Stimulated activated CD4-positive, alpha-beta T cell treated with anti-CD3 and anti-CD28 coated beads, Interleukin-1b, Interleukin-23, amount 100 ng/mL, for 48 hours (primary cell): ENCODE measurements at regions not wholly inside any gene's neighbourhood (a gene's known extent, or its start where the extent isn't known, plus 50 kb on each side); places are given as distances from the start of the nearest gene placed in this dataset.
"Not testable (repeated sequence)": the region's sequence is repeated elsewhere in the genome, so short reads cannot be mapped to it uniquely, and the experiment has no call there.

Experiments
- DNase-seq: peaks from one replicate; pipeline ENCODE4 v3.0.0-alpha.2; 2020

DNA sequence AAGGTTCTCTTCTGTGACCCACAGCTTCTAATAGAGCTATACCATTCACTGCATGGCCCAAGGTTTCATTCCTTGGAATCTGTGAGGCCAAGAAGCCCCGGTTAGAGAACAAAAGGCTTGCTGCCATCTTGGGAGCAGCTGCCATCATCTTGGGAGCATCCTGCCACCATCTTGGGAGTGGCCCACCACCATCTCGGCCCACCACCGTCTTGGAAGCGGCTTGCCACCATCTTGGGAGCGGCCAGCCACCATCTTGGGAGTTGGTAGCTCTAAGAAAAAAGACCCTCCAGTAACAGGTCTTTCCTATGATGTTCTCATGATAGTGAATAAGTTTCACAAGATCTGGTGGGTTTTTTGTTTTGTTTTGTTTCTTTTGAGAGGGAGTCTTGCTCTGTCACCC lies 703.9 kb upstream of the ANO3 start:
- no peak for DNase-seq

DNA sequence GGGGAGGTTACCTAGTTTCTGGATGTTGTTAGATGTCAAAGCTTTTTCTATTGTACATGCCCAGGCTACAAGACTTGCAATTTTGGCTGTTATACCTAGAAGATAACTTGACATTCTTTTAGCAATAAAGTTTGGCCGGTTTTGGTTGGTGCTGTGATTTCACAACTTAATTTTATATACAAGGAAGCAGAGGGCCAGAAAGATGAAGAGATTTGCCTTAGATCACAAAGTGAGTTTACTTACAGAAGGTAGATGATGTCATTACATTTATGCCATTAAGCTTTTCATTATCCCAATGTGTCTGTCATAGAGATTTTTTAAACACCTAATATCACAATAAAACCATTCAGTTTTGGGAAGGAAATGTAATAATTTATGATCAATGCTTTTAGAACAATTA lies 698.7 kb upstream of the ANO3 start:
- no peak for DNase-seq

DNA sequence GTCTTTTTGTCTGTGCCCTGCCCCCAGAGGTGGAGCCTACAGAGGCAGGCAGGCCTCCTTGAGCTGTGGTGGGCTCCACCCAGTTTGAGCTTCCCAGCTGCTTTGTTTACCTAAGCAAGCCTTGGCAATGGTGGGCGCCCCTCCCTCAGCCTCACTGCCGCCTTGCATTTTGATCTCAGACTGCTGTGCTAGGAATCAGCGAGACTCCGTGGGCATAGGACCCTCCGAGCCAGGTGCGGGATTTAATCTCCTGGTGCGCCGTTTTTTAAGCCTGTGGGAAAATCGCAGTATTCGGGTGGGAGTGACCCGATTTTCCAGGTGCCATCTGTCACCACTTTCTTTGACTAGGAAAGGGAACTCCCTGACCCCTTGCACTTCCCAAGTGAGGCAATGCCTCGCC lies 682.7 kb upstream of the ANO3 start:
- DNase-seq, result not testable (repeated sequence)

DNA sequence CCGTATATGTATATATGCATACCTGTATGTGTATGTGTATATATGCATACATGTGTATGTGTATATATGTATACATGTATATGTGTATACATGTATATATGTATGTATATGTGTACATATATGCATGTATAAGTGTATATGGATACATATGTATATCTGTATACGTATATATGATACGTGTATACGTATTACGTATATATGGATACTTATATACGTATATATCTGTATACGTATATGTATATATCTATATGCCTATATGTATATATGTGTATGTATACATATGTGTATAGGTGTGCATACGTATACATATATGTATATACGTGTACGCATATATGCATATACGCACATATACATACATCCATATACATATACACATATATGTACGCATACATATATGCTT lies 681.6 kb upstream of the ANO3 start:
- no peak for DNase-seq

DNA sequence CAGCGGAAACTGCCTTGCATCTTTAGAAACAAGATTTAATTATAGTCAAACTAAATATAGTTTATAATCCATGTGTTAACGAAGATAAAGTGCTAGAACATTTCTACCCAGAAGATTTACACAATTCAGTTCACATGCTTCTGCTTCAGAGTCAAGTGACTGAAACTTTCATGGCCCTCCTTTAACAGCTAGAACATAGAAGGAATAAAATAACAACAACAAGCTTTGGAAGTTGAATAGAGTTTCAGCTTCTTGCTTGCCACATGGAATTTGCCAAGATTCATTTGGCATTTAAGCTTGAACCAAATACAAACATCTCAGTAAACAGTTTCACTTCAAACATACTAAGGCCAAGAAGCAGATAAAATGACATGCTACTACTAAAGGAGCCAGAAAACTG lies 676.3 kb upstream of the ANO3 start:
- DNase-seq, result no peak

DNA sequence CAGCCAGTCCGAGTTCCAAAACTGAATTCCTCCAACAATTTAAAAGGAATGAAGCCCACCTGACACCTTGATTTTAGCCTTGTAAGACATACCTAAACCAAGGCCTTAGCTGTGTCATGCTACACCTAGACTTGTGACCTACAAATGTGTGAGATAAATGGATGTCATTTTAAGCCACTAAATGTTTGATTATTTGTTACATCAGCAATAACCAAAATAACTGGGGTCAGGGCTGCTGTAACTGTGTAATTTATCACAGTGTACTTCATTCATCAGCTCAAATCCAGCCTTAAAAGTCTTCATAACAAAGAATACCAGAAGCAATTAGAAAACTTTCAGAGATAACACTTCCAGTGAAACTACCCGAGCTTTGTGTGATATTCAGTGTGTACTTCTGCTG lies 673.0 kb upstream of the ANO3 start:
- DNase-seq, result no peak

DNA sequence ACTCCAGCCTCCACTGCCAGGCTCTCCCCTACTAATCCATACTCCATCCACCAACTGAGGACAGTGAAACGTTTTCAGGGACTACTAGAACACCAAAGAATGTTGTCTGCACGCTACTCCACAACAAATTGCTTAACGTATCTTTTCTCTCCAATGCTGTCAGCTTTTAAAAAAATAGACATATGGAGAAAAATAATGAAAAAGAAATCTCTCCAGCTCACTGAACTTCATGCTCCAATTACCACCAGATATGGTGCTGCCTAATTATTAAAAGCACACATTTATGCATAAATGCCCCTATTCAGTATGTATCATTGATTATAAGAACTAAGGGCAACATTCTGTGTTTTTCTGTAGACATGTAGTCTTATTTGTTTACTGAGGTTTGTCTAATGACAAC lies 672.2 kb upstream of the ANO3 start:
- DNase-seq, result no peak

DNA sequence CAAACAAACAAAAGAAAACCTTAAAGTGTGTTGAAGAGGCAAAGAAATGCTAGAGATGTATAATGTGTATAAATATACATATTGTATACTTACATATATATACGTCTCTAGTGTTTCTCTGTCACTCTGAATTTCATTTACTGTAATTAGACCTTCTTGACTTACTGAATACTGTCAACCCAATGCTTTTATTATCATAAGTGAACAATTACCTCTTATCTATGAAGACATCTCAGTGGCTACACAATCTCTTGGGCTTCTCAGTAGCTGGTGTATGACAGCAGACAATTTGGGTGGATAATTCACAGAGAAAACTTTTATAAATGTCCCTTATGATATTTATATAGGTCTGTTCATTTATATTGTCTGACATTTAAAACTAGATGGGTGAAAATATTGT lies 664.1 kb upstream of the ANO3 start:
- no peak for DNase-seq

DNA sequence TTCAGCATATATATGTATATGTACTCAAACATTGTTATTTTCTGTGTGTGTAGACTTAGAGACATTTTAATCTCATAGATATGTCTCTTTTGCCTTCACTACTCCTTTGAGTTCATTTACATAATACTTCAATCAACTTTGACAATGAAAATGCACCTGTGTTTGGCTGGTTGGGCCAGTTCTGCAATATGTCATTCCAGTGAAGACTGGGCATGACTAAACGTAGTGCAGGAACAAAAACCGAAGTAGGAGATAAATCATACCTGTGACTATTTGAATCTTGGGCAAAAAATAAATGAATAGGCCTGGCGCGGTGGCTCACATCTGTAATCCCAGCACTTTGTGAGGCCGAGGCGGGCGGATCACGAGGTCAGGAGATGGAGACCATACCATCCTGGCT lies 640.0 kb upstream of the ANO3 start:
- DNase-seq, result no peak

DNA sequence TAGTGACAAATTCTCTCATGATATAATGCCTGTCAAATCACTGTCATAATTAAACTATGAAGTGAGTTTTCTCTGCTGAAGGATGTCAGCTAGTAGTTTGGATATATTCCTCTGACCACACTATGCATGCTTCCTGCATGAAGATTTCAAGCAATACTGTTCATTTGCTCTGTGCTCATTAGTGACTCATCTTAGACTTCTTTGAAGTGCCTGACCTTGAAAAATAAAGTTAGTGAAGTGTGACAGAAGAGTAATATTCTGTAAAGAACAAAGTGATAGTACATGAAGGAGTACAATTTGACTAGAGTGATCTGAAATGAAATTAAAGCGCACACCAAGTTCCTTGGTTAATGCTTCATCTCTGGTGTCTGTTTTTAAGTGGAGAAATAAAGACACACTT lies 629.5 kb upstream of the ANO3 start:
- DNase-seq, result no peak

DNA sequence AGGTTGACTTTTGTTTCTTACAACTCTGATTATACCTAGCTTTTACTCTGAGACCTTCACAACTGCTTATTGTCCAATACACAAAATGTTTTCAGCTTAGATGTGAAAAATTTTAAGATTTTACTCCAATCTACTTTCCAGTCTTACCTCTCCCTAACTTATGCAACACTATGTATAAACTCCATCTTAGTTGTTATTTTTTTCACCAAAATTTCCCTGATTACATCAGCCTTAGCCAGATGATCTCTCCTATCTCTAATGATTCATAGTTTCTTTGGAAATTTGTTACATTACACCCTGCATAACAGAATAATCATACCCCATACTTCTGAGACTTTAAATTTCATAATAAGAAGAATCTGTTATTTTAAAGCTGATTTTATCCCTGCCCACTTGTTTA lies 621.0 kb upstream of the ANO3 start:
- DNase-seq, result no peak

DNA sequence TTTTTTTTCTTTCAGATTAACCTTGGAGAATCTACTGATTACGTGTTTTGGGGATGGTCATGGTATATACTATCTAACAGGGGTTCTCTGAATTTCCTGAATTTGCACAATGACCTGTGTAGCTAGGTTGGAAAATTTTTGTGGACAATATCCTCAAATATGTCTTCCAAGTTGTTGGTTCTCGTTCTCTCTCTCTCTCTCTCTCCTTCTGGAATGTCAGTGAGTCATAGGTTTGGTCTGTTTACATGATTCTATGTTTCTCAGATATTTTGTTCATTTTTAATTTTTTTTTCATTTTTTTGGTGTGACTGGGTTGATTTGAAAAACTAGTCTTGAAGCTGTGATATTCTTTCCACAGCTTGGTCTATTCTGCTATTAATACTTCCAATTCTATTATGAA lies 604.0 kb upstream of the ANO3 start:
- no peak for DNase-seq

DNA sequence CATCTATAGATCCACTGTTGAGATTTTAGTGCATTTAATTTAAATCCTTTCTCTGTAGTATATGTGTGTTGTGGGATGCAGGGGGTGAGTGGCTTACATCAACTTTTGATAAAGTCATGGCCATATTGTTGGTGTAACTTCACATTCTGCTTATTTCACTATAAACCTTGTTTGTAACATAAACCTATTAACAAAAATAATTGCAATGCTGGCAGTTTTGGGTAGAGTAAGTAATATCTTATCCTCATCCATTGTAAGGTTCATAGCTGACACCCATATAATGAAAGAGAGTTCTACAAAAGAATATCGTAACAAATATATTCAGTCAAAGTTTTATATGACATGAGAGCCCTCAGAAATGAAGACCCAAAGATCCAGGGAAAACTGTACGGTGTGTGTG lies 601.7 kb upstream of the ANO3 start:
- no peak for DNase-seq

DNA sequence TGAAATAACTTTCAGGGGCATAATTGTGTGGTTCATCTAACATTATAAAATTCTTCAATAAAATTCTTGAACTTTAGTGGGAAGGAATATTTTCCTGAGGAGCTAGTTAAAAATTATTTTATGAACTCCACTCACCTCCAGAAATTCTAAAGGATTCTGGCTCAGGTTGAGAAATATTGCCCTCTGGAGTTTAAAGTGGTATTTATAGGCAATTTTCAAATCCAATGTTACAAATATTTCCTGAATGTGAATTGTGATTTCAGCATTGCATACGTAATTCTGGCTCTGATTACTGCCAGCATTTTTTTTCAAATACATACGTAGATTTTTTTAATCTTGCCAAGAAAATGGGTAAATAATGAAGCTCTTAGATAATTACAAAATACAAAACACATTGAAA lies 598.2 kb upstream of the ANO3 start:
- DNase-seq, result no peak

DNA sequence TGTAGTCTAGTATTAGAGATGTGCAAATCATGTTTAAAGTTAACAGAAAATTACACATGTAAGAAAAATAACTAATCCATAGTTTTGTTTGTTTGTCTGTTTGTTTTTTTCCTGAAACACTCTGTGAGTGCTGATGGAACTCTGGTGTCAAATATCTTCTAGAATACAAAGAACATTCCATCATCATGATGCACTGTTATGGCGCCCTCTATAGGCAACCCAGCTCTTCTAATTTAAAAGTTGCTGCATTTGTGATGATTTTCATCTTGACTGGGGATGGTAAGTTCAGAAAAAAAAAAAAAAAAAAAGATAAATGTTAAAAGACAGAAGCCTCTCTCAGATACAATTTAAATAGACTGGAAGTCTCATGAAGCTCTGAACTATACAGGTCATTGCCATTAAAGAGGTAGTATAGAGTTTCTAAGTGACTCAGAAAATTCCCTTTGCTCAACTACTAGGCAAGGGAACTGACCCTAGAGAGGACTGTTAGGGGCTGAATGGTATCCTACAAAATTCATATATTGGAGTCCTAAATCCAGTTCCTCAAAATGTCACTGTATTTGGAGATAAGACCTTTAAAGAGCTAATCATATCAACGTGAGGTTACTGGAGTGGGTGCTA lies 597.2 kb upstream of the ANO3 start:
- DNase-seq, result no peak

DNA sequence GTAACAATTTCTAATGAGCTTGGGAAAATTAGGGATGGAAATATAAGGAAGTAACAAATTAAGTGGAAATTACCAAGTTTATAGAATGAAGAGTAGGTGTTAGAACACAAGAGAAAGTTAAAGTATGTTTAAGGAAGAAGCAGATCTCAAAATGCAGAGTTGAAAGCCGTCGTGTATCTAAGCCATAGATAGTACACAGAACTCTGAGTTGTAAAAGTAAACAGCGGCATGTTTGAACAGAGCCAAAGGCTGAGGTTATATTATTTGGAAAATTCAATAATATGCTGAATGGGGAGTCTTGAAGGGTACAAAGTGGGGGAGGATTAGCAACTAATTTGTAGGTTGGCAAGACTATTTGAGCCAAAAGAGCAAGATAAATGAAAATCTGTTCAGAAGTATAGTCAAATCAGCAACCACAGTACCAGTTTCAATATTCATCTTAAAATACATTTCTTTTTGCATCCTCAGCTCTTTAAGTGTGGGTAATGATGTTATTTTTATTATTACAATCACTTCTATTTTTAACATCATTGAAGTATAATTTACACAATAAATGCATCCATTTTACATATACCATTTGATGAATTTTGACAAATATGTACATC lies 594.8 kb upstream of the ANO3 start:
- DNase-seq, result no peak

DNA sequence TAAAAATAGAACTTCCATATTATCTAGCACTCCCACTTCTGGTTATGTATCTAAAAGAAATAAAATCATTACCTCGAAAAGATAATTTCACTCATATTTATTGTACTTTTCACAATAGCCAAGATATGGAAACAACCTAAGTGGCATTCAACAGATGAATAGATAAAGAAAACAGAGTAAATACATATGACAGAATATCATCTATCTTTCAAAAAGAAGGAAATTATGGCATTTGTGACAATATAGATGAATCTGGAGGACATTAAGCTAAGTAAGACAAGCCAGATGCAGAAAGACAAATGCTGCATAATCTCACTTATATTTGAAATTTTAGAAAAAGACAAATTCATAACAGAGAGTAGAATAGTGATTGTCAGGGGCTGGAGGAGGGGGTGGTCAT lies 590.0 kb upstream of the ANO3 start:
- DNase-seq, result no peak

DNA sequence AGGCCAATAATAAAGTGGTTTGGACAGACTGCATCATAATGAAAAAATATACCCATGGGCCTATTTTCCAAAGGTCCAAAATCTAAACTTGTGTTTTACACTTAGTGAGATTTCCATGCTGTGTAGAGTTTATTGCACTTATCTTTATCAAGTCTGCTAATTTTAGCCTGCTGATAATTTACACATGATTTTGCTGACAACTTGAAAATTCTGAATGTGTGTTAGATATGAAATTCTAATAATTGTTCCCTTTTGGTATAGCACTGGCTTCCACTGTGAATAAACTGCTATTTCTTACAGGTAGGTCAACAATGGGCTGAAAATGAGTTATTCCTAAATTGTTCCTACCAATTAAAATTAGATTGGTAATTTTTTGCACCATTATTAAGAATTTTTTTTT lies 589.1 kb upstream of the ANO3 start:
- DNase-seq, result no peak

DNA sequence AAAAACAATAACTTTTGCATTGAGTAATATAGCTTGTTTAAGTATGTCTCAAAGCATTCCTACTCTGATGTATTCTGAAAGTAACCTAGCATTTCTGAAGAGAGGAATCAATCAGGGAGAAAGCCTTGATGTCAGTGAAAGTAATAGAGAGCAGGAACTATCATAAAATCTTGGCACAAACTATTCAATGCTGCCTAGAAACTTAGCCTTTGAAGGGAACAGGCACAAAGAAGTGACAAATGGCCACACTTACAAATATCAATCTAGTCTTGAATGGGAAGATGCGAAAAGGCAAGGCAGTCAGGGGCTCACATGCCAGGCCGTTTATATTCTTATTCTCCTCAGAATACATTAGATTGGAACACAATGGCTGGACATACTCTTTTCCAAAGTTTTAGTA lies 576.5 kb upstream of the ANO3 start:
- DNase-seq, result no peak

DNA sequence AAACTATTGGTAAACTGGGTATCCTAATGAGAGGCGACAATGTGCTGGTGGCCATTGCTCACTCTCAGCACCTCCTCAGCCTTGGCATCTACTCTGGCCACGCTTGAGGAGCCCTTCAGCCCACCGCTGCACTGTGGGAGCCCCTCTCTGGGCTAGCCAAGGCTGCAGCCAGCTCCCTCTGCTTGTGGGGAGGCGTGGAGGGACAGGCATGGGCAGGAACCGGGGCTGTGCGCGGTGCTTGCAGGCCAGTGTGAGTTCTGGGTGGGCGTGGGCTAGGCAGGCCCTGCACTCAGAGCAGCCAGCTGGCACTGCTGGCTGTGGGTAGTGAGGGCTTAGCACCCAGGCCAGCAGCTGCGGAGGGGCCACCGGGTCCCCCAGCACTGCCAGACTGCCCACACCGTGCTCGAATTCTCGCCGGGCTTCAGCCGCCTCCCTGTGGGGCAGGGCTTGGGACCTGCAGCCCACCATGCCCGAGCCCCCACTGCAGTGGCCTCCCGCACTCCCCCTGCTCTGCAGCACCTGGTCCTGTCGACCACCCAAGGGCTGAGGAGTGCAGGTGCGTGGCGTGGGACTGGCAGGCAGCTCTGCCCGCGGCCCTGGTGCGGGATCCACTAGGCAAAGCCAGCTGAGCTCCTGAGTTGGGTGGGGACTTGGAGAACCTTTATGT lies 575.9 kb upstream of the ANO3 start:
- DNase-seq, result no peak

DNA sequence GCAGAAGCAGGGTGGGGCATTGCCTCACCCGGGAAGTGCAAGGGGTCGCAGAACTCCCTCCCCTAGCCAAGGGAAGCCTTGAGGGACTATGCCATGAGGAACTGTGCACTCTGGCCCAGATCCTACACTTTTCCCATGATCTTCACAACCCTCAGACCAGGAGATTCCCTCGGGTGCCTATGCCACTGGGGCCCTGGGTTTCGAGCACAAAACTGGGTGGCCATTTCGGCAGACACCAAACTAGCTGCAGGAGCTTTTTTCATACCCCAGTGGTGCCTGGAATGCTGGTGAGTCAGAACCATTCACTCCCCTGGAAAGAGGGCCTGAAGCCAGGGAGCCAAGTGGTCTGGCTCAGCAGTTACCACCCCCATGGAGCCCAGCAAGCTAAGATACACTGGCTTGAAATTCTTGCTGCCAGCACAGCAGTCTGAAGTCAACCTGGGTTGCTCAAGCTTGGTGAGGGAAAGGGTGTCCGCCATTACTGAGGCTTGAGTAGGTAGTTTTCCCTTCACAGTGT lies 573.7 kb upstream of the ANO3 start:
- no peak for DNase-seq

DNA sequence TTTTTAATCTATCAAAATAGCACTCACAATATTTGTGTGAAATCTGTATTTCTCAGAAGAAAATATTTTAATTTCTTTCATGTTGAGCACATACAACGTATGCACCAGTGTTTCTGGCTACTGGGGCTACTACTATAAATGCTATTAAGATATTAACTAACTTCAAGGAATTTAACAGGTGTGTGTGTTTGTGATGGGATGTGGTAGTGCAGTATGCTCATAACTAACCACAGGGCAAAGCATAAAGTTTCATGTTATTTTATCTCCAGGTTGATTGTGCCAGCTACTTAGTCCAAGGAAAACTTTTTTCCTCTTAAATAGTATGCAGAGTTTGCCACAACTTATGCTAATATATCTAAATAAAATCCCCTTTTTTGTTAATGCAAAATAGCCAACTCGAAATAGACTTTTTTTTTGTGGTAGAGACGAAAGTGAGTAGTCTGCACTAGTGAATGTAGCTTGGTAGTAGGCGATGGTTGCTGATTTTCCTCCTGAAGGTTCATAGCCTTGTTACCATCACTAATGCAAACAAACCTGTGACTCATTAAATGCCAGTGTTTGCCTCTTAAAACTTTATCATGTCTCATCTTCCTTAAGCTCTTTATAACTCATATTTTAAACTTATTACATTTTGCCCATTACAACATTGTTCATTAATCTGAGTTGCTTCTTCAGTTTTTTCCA lies 565.5 kb upstream of the ANO3 start:
- DNase-seq, result no peak

DNA sequence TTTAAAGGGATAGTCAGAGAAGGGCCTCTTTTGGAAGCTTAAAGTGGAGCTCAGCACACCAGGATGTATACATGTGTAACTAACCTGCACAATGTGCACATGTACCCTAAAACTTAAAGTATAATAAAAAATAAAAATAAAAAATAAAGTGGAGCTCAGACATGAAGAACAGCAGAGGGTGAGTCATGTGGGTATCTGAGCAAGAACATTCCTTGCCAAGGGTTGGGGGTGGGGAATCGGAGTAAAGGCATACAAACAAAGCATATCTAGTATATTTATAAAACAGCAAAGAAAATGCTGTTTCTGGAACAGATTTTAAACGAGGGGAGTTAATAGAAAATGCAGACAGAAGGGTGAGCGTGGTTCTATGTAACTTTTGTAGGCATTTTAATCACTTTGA lies 562.6 kb upstream of the ANO3 start:
- DNase-seq, result no peak

DNA sequence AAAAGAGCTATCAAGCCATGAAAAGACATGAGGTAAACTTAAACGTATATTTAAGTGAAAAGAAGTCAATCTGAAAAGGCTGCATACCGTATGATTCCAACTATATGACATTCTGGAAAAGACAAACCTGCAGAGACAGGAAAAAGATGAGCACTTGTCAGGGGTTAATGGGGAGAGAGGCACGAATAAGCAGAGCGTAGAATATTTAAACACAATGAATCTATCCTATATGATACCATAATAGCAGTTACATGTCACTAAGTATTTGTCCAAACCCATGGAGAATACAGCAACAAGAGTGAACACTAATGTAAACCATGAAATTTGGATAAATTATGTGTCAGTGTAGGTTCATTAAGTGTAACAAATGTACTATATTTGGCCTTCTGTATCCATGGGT lies 560.3 kb upstream of the ANO3 start:
- no peak for DNase-seq
